ENCODE measurements at regions not wholly inside any gene's neighbourhood (a gene's known extent, or its start where the extent isn't known, plus 50 kb on each side); places are given as distances from the start of the nearest gene placed in this dataset.

- no peak for TF ChIP-seq CREB1 (IDR thresholded peaks at IDR 0.05; ENCODE audit: low read depth)
- TF ChIP-seq FOXM1 (IDR thresholded peaks at IDR 0.05; ENCODE audit: borderline replicate concordance, low read depth), result no peak
- TF ChIP-seq TAF1 (IDR thresholded peaks at IDR 0.05; ENCODE audit: low read depth), result no peak
Observed at GRCh38 chr4:110953191-110953590, 330.3 kb upstream of the PITX2 start.

- no peak for TF ChIP-seq CREB1 (IDR thresholded peaks at IDR 0.05; ENCODE audit: low read depth)
- no peak for TF ChIP-seq EP300 (IDR thresholded peaks at IDR 0.05; ENCODE audit: borderline replicate concordance)
- no peak for TF ChIP-seq FOXM1 (IDR thresholded peaks at IDR 0.05; ENCODE audit: borderline replicate concordance, low read depth)
- no peak for TF ChIP-seq EGR1 (IDR thresholded peaks at IDR 0.05)
- no peak for TF ChIP-seq TAF1 (IDR thresholded peaks at IDR 0.05; ENCODE audit: low read depth)
- no peak for TF ChIP-seq REST (IDR thresholded peaks at IDR 0.05; ENCODE audit: low read depth)
Observed at GRCh38 chr4:110953898-110954297, 331.0 kb upstream of the PITX2 start.

- no peak for TF ChIP-seq EGR1 (IDR thresholded peaks at IDR 0.05)
- TF ChIP-seq TAF1 (IDR thresholded peaks at IDR 0.05; ENCODE audit: low read depth), result no peak
- no peak for TF ChIP-seq NFIC (IDR thresholded peaks at IDR 0.05)
- no peak for TF ChIP-seq TEAD4 (IDR thresholded peaks at IDR 0.05)
- no peak for TF ChIP-seq EP300 (IDR thresholded peaks at IDR 0.05; ENCODE audit: borderline replicate concordance)
- no peak for TF ChIP-seq ZBTB7A (IDR thresholded peaks at IDR 0.05; ENCODE audit: low read depth)
- no peak for TF ChIP-seq MAX (IDR thresholded peaks at IDR 0.05)
- TF ChIP-seq TCF12 (IDR thresholded peaks at IDR 0.05; ENCODE audit: low read depth), result no peak
- TF ChIP-seq REST (IDR thresholded peaks at IDR 0.05; ENCODE audit: low read depth), result no peak
- TF ChIP-seq YY1 (IDR thresholded peaks at IDR 0.05; ENCODE audit: low read depth), result no peak
- no peak for TF ChIP-seq CEBPB (IDR thresholded peaks at IDR 0.05)
- TF ChIP-seq FOXM1 (IDR thresholded peaks at IDR 0.05; ENCODE audit: borderline replicate concordance, low read depth), result no peak
- TF ChIP-seq USF1 (IDR thresholded peaks at IDR 0.05), result no peak
- no peak for TF ChIP-seq RAD21 (IDR thresholded peaks at IDR 0.05; ENCODE audit: low read depth)
- no peak for TF ChIP-seq CREB1 (IDR thresholded peaks at IDR 0.05; ENCODE audit: low read depth)
Observed at GRCh38 chr4:110955748-110956147, 332.9 kb upstream of the PITX2 start.

GRCh38 chr4:110959041-110959643 is 336.3 kb upstream of the PITX2 start:
- no peak for TF ChIP-seq TEAD4 (IDR thresholded peaks at IDR 0.05)
- TF ChIP-seq RAD21 (IDR thresholded peaks at IDR 0.05; ENCODE audit: low read depth), result peak; percentile 42
- TF ChIP-seq REST (IDR thresholded peaks at IDR 0.05; ENCODE audit: low read depth), result no peak
- no peak for TF ChIP-seq USF1 (IDR thresholded peaks at IDR 0.05)
- no peak for TF ChIP-seq FOXM1 (IDR thresholded peaks at IDR 0.05; ENCODE audit: borderline replicate concordance, low read depth)

- TF ChIP-seq FOXM1 (IDR thresholded peaks at IDR 0.05; ENCODE audit: borderline replicate concordance, low read depth) (no peak), EGR1 (IDR thresholded peaks at IDR 0.05) (no peak), RAD21 (IDR thresholded peaks at IDR 0.05; ENCODE audit: low read depth) (no peak)
Observed at GRCh38 chr4:110961066-110961465, 338.2 kb upstream of the PITX2 start.

All from Ishikawa (cell line).